ENCODE measurements at regions not wholly inside any gene's neighbourhood (a gene's known extent, or its start where the extent isn't known, plus 50 kb on each side); places are given as distances from the start of the nearest gene placed in this dataset.
"Not testable (repeated sequence)": the region's sequence is repeated elsewhere in the genome, so short reads cannot be mapped to it uniquely, and the experiment has no call there.

DNA sequence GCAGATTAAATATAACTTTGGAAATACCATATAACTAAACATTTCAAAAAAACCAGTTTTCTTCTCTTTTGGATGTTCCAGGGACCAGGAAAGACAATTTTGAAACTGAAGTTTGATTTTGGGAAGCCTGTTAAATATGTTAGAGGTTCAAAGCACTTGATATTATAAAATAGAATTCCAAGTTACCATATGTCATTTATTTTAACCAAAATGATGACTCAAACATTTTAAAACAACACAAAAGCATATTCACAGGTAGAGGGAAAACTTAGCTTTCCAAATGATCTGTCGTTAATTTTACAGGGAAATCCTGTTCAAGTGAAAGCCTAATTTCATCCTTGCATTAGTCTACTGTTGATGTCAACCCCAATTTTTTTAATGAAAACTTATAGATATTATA, 575.3 kb upstream of the TPTE start:
- not testable (repeated sequence) for TF ChIP-seq CTCF, EP300 (IDR thresholded peaks at IDR 0.05)

Measured in stomach (tissue), 4 donors.